CD14-positive monocyte (primary cell): ENCODE measurements at regions not wholly inside any gene's neighbourhood (a gene's known extent, or its start where the extent isn't known, plus 50 kb on each side); places are given as distances from the start of the nearest gene placed in this dataset.

ENCODE experiments used
- DNase-seq, 3 donors: peaks; one replicate each; pipeline ENCODE4 v3.0.0-alpha.2; 2011 to 2022
- H2AFZ ChIP-seq: 2 replicates; pipeline ENCODE4 v1.6.0; 2012; ENCODE audit warnings: mild to moderate bottlenecking, low read depth, low read length, inconsistent platforms; ENCODE audit not compliant: insufficient read depth, poor library complexity, severe bottlenecking
- H3K27ac ChIP-seq, 2 donors: 1 replicate in 1 of 2; 2 replicates in 1 of 2; pipeline ENCODE4 v1.5.1; 2012 to 2013; ENCODE audit warnings: low read length in 2 of 2, control low read depth in 1 of 2, inconsistent platforms in 1 of 2, low read depth in 1 of 2, mild to moderate bottlenecking in 1 of 2
- H3K27me3 ChIP-seq, 2 donors: one replicate each; pipeline versions ENCODE4 v1.6.0 to v1.6.1; 2011 to 2013; ENCODE audit warnings: low read length in 2 of 2; ENCODE audit not compliant: control insufficient read depth in 2 of 2, insufficient read depth in 2 of 2
- H3K36me3 ChIP-seq, 2 donors: replicated peaks in 1 of 2; 1 replicate in 1 of 2; 2 replicates in 1 of 2; pipeline versions ENCODE4 v1.5.1 to v1.6.1; 2012 to 2013; ENCODE audit warnings: low read length in 2 of 2, control low read depth in 1 of 2, inconsistent platforms in 1 of 2, mild to moderate bottlenecking in 1 of 2; ENCODE audit not compliant: insufficient read depth in 2 of 2, control insufficient read depth in 1 of 2
- H3K4me1 ChIP-seq, 2 donors: 1 replicate in 1 of 2; 2 replicates in 1 of 2; pipeline versions ENCODE4 v1.5.1 to v1.6.1; 2012 to 2013; ENCODE audit warnings: low read length in 2 of 2, control low read depth in 1 of 2, inconsistent platforms in 1 of 2, mild to moderate bottlenecking in 1 of 2, moderate library complexity in 1 of 2; ENCODE audit not compliant: insufficient read depth in 2 of 2, control insufficient read depth in 1 of 2
- H3K4me2 ChIP-seq: replicated peaks from 2 replicates; pipeline ENCODE3; 2012; ENCODE audit warnings: low read length, moderate library complexity, mild to moderate bottlenecking; ENCODE audit not compliant: poor library complexity, severe bottlenecking; ENCODE audit errors: extremely low read depth
- H3K4me3 ChIP-seq, 3 experiments: fragments of 200-600 bp in 1 of 3; sonication (generic) in 1 of 3; replicated peaks in 1 of 3; 1 replicate in 2 of 3; 2 replicates in 1 of 3; pipeline ENCODE4 v1.5.1; 2011 to 2013; ENCODE audit warnings: low read length in 3 of 3, mild to moderate bottlenecking in 3 of 3, control low read depth in 2 of 3, low read depth in 2 of 3, inconsistent platforms in 1 of 3, moderate library complexity in 1 of 3
- H3K79me2 ChIP-seq: 2 replicates; pipeline ENCODE4 v1.6.0; 2012; ENCODE audit warnings: mild to moderate bottlenecking, control low read depth, inconsistent platforms, low read length, moderate library complexity; ENCODE audit not compliant: insufficient read depth
- H3K9ac ChIP-seq: 2 replicates; pipeline ENCODE4 v1.6.0; 2017; ENCODE audit warnings: low read length, mild to moderate bottlenecking; ENCODE audit not compliant: insufficient read depth, poor library complexity, severe bottlenecking
- H3K9me3 ChIP-seq, 2 donors: replicated peaks in 1 of 2; 1 replicate in 1 of 2; 2 replicates in 1 of 2; pipeline versions ENCODE4 v1.5.1 to v1.6.1; 2012 to 2013; ENCODE audit warnings: low read length in 2 of 2, control low read depth in 1 of 2; ENCODE audit not compliant: control insufficient read depth in 1 of 2, insufficient read depth in 1 of 2
- H4K20me1 ChIP-seq: 2 replicates; pipeline ENCODE4 v1.6.0; 2012; ENCODE audit warnings: mild to moderate bottlenecking, low read length, control low read depth, moderate library complexity; ENCODE audit not compliant: insufficient read depth
- H3K27ac Mint-ChIP-seq, 7 donors: one replicate each; pipeline ENCODE4 v1.8.0; 2020; ENCODE audit warnings: mild to moderate bottlenecking in 7 of 7, mixed read lengths in 7 of 7, moderate library complexity in 6 of 7, inconsistent platforms in 2 of 7
- H3K27me3 Mint-ChIP-seq, 3 donors: one replicate each; pipeline ENCODE4 v1.8.0; 2021 to 2022; ENCODE audit warnings: low read depth in 3 of 3, mild to moderate bottlenecking in 3 of 3, mixed read lengths in 3 of 3, moderate library complexity in 3 of 3, inconsistent platforms in 1 of 3
- H3K36me3 Mint-ChIP-seq, 2 donors: one replicate each; pipeline ENCODE4 v1.8.0; 2020; ENCODE audit warnings: mixed read lengths in 2 of 2, inconsistent platforms in 1 of 2, mild to moderate bottlenecking in 1 of 2
- H3K4me1 Mint-ChIP-seq: one replicate; pipeline ENCODE4 v1.8.0; 2020; ENCODE audit warnings: mild to moderate bottlenecking, mixed read lengths
- H3K4me3 Mint-ChIP-seq, 2 donors: one replicate each; pipeline ENCODE4 v1.8.0; 2020; ENCODE audit warnings: mild to moderate bottlenecking in 2 of 2, mixed read lengths in 2 of 2, moderate library complexity in 1 of 2
- H3K9me3 Mint-ChIP-seq, 7 donors: one replicate each; pipeline ENCODE4 v1.8.0; 2020 to 2022; ENCODE audit warnings: mixed read lengths in 7 of 7, mild to moderate bottlenecking in 6 of 7, moderate library complexity in 6 of 7, inconsistent platforms in 2 of 7
- WGBS: methylation state at CpG from one replicate; pipeline ENCODE4 v1.1.5; 2013; ENCODE audit warnings: missing lambda C conversion rate; ENCODE audit not compliant: insufficient coverage; 5-methylcytosine and 5-hydroxymethylcytosine counted together
- intact Hi-C, 2 donors: fragments of 100-400 bp; cut with micrococcal nuclease; formaldehyde crosslinking; loops; one replicate each; pipeline versions ENCODE4 v1.15.0 to v1.15.1; 2023
- TF ChIP-seq, protein P1 (sequence below): fragments of 200-600 bp; IDR thresholded peaks from one replicate; pipeline ENCODE4 v1.8.0; 2022; ENCODE audit warnings: antibody characterized with exemption, mild to moderate bottlenecking

DNA sequence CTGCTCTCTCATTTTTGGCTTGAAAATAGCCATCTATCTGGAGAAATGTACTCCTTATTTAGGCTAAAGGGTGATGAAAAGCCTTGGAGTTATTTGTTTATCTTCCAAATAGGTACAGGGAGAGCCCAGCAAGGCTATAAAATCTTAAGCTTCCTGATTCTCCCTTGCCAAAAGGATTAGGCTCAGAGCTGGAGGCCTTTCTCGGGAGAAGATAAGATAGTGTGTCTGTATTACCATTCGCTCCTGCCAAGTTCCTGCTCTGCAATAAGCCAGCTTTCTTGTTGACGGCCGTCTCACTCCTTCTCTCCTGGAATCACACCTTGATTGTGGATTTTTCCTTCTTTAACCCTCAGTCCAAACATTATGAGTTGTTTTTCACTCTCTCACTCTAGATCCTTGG lies 171.8 kb upstream of the TTC29 start:
- Histone ChIP-seq H3K27ac (no peak overlapping the region), H3K4me1 (no peaks in the 10 kb centered on the region), H3K4me2 (no peak overlapping the region), H3K79me2 (no peaks in the 10 kb centered on the region), H3K27me3 (no peaks in the 10 kb centered on the region), H3K36me3 (no peaks in the 10 kb centered on the region), H3K9me3 (no peaks in the 10 kb centered on the region), H3K9ac (no peak overlapping the region), H2AFZ (no peak overlapping the region), H3K4me3 (no peak overlapping the region), H4K20me1 (no peaks in the 10 kb centered on the region)
- Mint-ChIP-seq H3K27me3 (peaks cover 0 to 5% (median 2%) of the 10 kb centered on the region in 3 donors), H3K4me3 (no peak overlapping the region), H3K9me3 (peaks cover 6 to 27% (median 11%) of the 10 kb centered on the region in 7 donors), H3K36me3 (no peaks in the 10 kb centered on the region), H3K4me1 (no peaks in the 10 kb centered on the region), H3K27ac (no peak overlapping the region)
- WGBS = 78% methylated on average over 3 of the region's 4 CpGs
- no peak for DNase-seq
- TF ChIP-seq, protein P1, sequence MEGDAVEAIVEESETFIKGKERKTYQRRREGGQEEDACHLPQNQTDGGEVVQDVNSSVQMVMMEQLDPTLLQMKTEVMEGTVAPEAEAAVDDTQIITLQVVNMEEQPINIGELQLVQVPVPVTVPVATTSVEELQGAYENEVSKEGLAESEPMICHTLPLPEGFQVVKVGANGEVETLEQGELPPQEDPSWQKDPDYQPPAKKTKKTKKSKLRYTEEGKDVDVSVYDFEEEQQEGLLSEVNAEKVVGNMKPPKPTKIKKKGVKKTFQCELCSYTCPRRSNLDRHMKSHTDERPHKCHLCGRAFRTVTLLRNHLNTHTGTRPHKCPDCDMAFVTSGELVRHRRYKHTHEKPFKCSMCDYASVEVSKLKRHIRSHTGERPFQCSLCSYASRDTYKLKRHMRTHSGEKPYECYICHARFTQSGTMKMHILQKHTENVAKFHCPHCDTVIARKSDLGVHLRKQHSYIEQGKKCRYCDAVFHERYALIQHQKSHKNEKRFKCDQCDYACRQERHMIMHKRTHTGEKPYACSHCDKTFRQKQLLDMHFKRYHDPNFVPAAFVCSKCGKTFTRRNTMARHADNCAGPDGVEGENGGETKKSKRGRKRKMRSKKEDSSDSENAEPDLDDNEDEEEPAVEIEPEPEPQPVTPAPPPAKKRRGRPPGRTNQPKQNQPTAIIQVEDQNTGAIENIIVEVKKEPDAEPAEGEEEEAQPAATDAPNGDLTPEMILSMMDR = no peak
- intact Hi-C loops = no loop called here

DNA sequence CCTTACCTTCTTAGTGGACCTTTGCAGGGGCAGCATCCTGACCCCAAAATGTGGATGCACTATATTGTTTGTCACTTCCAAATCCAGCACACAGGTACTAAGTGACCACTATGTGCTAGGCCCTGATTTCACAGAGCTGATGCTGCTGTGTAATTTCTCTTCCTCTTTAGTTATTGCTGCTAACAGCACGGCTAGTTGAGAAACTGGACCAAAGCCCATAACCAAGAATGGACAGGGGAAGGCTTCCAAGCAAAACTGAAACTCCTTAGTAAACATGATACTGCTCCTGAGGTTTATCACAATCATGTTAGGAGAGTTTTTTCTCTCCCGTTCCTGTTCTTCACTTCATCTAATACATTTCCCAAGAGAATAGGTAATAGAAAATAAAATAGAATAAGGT lies 172.9 kb upstream of the TTC29 start:
- peaks cover 6 to 21% (median 9%) of the 10 kb centered on the region in 7 donors for H3K9me3 Mint-ChIP-seq
- Histone ChIP-seq H3K4me3 (no peak overlapping the region), H3K27ac (no peak overlapping the region), H4K20me1 (no peaks in the 10 kb centered on the region), H3K4me1 (no peaks in the 10 kb centered on the region), H3K9me3 (no peaks in the 10 kb centered on the region), H3K79me2 (no peaks in the 10 kb centered on the region), H3K4me2 (no peak overlapping the region), H2AFZ (no peak overlapping the region), H3K36me3 (no peaks in the 10 kb centered on the region), H3K27me3 (no peaks in the 10 kb centered on the region), H3K9ac (no peak overlapping the region)
- no peaks in the 10 kb centered on the region for H3K4me1 Mint-ChIP-seq
- intact Hi-C loops = no loop called here
- DNase-seq = no peak
- no peak overlapping the region for H3K27ac Mint-ChIP-seq
- no peak overlapping the region for H3K4me3 Mint-ChIP-seq
- WGBS = no CpG with 5 or more reads among the region's 2 CpGs
- TF ChIP-seq, protein P1 = no peak
- no peaks in the 10 kb centered on the region for H3K36me3 Mint-ChIP-seq
- peaks cover 0 to 5% (median 0%) of the 10 kb centered on the region in 3 donors for H3K27me3 Mint-ChIP-seq
